SK-N-SH treated with all-trans-retinoic acid at 6 μM for 48 hours (cell line): ENCODE measurements at regions not wholly inside any gene's neighbourhood (a gene's known extent, or its start where the extent isn't known, plus 50 kb on each side); places are given as distances from the start of the nearest gene placed in this dataset.
A peak's percentile ranks its signal among the peaks of the same experiment; 100 is the strongest.

Experiments used
- ATAC-seq: fragments of 200-7000 bp; cut with Tn5 transposase; 3 replicates; pipeline ENCODE4 v1.9.1; 2020; ENCODE audit warnings: mild to moderate bottlenecking, moderate library complexity
- ARNTL ChIP-seq: fragments of 450-650 bp; formaldehyde crosslinking; IDR thresholded peaks from 2 replicates; pipeline ENCODE4 v1.5.0; 2020; ENCODE audit warnings: low read depth, mild to moderate bottlenecking, moderate library complexity, borderline replicate concordance
- BACH2 ChIP-seq: fragments of 250-450 bp; sonication (Bioruptor Pico); IDR thresholded peaks from 2 replicates; pipeline ENCODE4 v1.9.0; 2021; ENCODE audit warnings: mild to moderate bottlenecking, borderline replicate concordance
- CREB5 ChIP-seq: fragments of 250-450 bp; sonication (Bioruptor Pico); IDR thresholded peaks from 2 replicates; pipeline ENCODE4 v1.5.1; 2020; ENCODE audit warnings: low read depth, mild to moderate bottlenecking, moderate library complexity
- CSDC2 ChIP-seq: fragments of 250-450 bp; sonication (Bioruptor Pico); IDR thresholded peaks from 2 replicates; pipeline ENCODE4 v1.5.0; 2020; ENCODE audit warnings: mild to moderate bottlenecking, moderate library complexity
- CSRNP3 ChIP-seq: fragments of 250-450 bp; sonication (Bioruptor Pico); IDR thresholded peaks from 2 replicates; pipeline ENCODE4 v1.5.1; 2021; ENCODE audit warnings: mild to moderate bottlenecking, moderate library complexity
- ESRRG ChIP-seq: fragments of 250-450 bp; sonication (Bioruptor Pico); IDR thresholded peaks from 2 replicates; pipeline ENCODE4 v1.6.1; 2021; ENCODE audit warnings: mild to moderate bottlenecking
- GLIS3 ChIP-seq: fragments of 250-450 bp; sonication (Bioruptor Pico); IDR thresholded peaks from 2 replicates; pipeline ENCODE4 v1.5.0; 2020; ENCODE audit warnings: mild to moderate bottlenecking, moderate library complexity
- ISL1 ChIP-seq: fragments of 250-450 bp; sonication (Bioruptor Pico); IDR thresholded peaks from 2 replicates; pipeline ENCODE4 v2.1.2; 2022; ENCODE audit warnings: mild to moderate bottlenecking, moderate library complexity
- OSR1 ChIP-seq: fragments of 250-450 bp; sonication (Bioruptor Pico); IDR thresholded peaks from 2 replicates; pipeline ENCODE4 v1.8.0; 2022; ENCODE audit warnings: moderate library complexity, mild to moderate bottlenecking, inconsistent platforms
- PPARA ChIP-seq: fragments of 250-450 bp; sonication (Bioruptor Pico); IDR thresholded peaks from 2 replicates; pipeline ENCODE4 v1.5.0; 2020; ENCODE audit warnings: mild to moderate bottlenecking, borderline replicate concordance
- RARB ChIP-seq: fragments of 250-450 bp; sonication (Bioruptor Pico); IDR thresholded peaks from 2 replicates; pipeline ENCODE4 v1.8.0; 2021; ENCODE audit warnings: mild to moderate bottlenecking, moderate library complexity
- SNAI2 ChIP-seq: fragments of 250-450 bp; sonication (Bioruptor Pico); IDR thresholded peaks from 2 replicates; pipeline ENCODE4 v1.5.0; 2020; ENCODE audit warnings: mild to moderate bottlenecking, moderate library complexity
- TCF4 ChIP-seq: fragments of 250-450 bp; sonication (Bioruptor Pico); IDR thresholded peaks from 2 replicates; pipeline ENCODE4 v1.8.0; 2021; ENCODE audit warnings: mild to moderate bottlenecking, moderate library complexity, borderline replicate concordance
- TSHZ2 ChIP-seq: fragments of 250-450 bp; sonication (Bioruptor Pico); IDR thresholded peaks from 2 replicates; pipeline ENCODE4 v1.5.0; 2020; ENCODE audit warnings: mild to moderate bottlenecking, moderate library complexity
- ZC3H10 ChIP-seq: fragments of 250-450 bp; sonication (Bioruptor Pico); IDR thresholded peaks from 2 replicates; pipeline ENCODE4 v1.5.1; 2021; ENCODE audit warnings: mild to moderate bottlenecking, moderate library complexity
- ZFP3 ChIP-seq: fragments of 250-450 bp; sonication (Bioruptor Pico); IDR thresholded peaks from 2 replicates; pipeline ENCODE4 v1.5.0; 2020; ENCODE audit warnings: mild to moderate bottlenecking, moderate library complexity
- ZFP30 ChIP-seq: fragments of 450-650 bp; formaldehyde crosslinking; IDR thresholded peaks from 2 replicates; pipeline ENCODE4 v1.5.0; 2022; ENCODE audit warnings: mild to moderate bottlenecking, moderate library complexity
- ZNF565 ChIP-seq: fragments of 450-650 bp; formaldehyde crosslinking; conservative IDR thresholded peaks from 2 replicates; pipeline ENCODE4 v1.5.0; 2020; ENCODE audit warnings: low read depth, mild to moderate bottlenecking, moderate library complexity
- ZNF70 ChIP-seq: fragments of 450-650 bp; formaldehyde crosslinking; IDR thresholded peaks from 2 replicates; pipeline ENCODE4 v1.5.0; 2020; ENCODE audit warnings: mild to moderate bottlenecking, moderate library complexity
- ZNF8 ChIP-seq: fragments of 450-650 bp; formaldehyde crosslinking; IDR thresholded peaks from 2 replicates; pipeline ENCODE4 v1.5.0; 2020; ENCODE audit warnings: mild to moderate bottlenecking, moderate library complexity
- TF ChIP-seq, protein P1 (sequence below): fragments of 250-450 bp; sonication (Bioruptor Pico); IDR thresholded peaks from 2 replicates; pipeline ENCODE4 v1.8.0; 2020; ENCODE audit warnings: mild to moderate bottlenecking, moderate library complexity, borderline replicate concordance
- TF ChIP-seq, protein P2 (sequence below): fragments of 250-450 bp; sonication (Bioruptor Pico); IDR thresholded peaks from 2 replicates; pipeline ENCODE4 v1.8.0; 2021; ENCODE audit warnings: low read depth, mild to moderate bottlenecking, moderate library complexity, borderline replicate concordance

GRCh38 chr12:88400302-88400701 is 180.0 kb downstream of the KITLG start:
- no peak for TF ChIP-seq CSDC2 (CRISPR knock-in tag)
- TF ChIP-seq GLIS3 = no peak
- no peak for TF ChIP-seq CSRNP3 (CRISPR knock-in tag)
- TF ChIP-seq SNAI2 (CRISPR knock-in tag) = no peak
- no peak for TF ChIP-seq RARB
- no peak for TF ChIP-seq ZFP3 (CRISPR knock-in tag)
- TF ChIP-seq, protein P1, sequence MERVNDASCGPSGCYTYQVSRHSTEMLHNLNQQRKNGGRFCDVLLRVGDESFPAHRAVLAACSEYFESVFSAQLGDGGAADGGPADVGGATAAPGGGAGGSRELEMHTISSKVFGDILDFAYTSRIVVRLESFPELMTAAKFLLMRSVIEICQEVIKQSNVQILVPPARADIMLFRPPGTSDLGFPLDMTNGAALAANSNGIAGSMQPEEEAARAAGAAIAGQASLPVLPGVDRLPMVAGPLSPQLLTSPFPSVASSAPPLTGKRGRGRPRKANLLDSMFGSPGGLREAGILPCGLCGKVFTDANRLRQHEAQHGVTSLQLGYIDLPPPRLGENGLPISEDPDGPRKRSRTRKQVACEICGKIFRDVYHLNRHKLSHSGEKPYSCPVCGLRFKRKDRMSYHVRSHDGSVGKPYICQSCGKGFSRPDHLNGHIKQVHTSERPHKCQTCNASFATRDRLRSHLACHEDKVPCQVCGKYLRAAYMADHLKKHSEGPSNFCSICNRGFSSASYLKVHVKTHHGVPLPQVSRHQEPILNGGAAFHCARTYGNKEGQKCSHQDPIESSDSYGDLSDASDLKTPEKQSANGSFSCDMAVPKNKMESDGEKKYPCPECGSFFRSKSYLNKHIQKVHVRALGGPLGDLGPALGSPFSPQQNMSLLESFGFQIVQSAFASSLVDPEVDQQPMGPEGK = no peak
- TF ChIP-seq ZNF70 (CRISPR knock-in tag) = no peak
- TF ChIP-seq, protein P2, sequence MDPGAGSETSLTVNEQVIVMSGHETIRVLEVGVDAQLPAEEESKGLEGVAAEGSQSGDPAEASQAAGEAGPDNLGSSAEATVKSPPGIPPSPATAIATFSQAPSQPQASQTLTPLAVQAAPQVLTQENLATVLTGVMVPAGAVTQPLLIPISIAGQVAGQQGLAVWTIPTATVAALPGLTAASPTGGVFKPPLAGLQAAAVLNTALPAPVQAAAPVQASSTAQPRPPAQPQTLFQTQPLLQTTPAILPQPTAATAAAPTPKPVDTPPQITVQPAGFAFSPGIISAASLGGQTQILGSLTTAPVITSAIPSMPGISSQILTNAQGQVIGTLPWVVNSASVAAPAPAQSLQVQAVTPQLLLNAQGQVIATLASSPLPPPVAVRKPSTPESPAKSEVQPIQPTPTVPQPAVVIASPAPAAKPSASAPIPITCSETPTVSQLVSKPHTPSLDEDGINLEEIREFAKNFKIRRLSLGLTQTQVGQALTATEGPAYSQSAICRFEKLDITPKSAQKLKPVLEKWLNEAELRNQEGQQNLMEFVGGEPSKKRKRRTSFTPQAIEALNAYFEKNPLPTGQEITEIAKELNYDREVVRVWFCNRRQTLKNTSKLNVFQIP = no peak
- no peak for TF ChIP-seq ARNTL (CRISPR knock-in tag)
- TF ChIP-seq ZNF565 = no peak
- no peak for TF ChIP-seq TCF4 (CRISPR knock-in tag)
- TF ChIP-seq ESRRG (CRISPR knock-in tag) = no peak
- no peak for TF ChIP-seq TSHZ2 (CRISPR knock-in tag)
- no peak for TF ChIP-seq CREB5 (CRISPR knock-in tag)
- TF ChIP-seq ZNF8 (CRISPR knock-in tag) = no peak
- TF ChIP-seq PPARA (CRISPR knock-in tag) = no peak
- no peak for TF ChIP-seq BACH2
- TF ChIP-seq ZFP30 (CRISPR knock-in tag) = no peak
- ATAC-seq = no peak

- peak; percentile 46 for ATAC-seq
- no peak for TF ChIP-seq CSRNP3 (CRISPR knock-in tag)
- no peak for TF ChIP-seq TSHZ2 (CRISPR knock-in tag)
- no peak for TF ChIP-seq ISL1
- TF ChIP-seq ZFP30 (CRISPR knock-in tag) = no peak
- no peak for TF ChIP-seq TCF4 (CRISPR knock-in tag)
- TF ChIP-seq OSR1 = no peak
- no peak for TF ChIP-seq ARNTL (CRISPR knock-in tag)
- no peak for TF ChIP-seq GLIS3
- no peak for TF ChIP-seq RARB
- no peak for TF ChIP-seq ZC3H10 (CRISPR knock-in tag)
- TF ChIP-seq ZFP3 (CRISPR knock-in tag) = no peak
These were observed 179.1 kb downstream of the KITLG start for GRCh38 chr12:88401155-88401554.
